Mucosa of gallbladder (tissue), 1 donor: ENCODE measurements at regions not wholly inside any gene's neighbourhood (a gene's known extent, or its start where the extent isn't known, plus 50 kb on each side); places are given as distances from the start of the nearest gene placed in this dataset.
"Not testable (repeated sequence)": the region's sequence is repeated elsewhere in the genome, so short reads cannot be mapped to it uniquely, and the experiment has no call there.

Source experiments
- DNase-seq: peaks from one replicate; pipeline ENCODE4 v3.0.0-alpha.2; 2020; ENCODE audit warnings: low spot score
- donor health status: DM: no; HTN: no; CAD: no.

DNA sequence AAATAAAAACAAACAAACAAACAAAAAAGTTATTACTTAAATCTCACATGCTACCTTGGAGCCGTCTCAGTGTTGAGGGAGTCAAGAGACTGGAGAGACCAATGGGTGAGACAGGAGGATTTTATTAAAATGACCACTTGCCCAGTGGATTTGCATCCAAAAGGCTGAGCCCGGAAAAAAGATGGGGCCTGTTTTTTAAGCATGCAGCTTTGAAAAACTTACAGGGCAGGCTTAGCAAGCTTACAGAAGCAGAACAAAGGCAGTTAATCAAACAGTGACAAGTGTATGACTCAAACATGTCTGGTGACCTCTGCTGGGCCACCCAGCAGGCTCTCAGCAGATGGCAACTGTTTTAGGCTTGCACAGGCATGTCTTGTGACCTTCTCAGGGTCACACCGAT is 82.5 kb downstream of the POTEH start:
- DNase-seq: not testable (repeated sequence)

DNA sequence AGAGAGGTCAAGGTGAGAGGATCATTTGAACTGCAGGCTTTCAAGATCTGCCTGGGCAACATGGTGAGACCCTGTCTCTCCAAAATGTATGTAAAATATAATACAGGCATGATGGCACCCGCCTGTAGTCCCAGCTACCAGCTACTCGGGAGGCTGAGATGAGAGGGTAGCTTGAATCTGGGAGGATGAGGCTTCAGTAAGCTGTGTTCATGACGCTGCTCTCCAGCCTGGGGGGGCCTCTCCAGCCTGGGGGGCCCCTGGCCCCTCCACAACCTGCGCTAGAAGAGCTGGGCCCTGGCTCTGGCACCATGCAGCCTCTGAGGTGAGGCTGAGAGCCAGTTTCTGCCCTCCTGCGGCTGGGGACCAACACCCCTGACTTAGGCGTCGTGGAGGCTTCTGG is 85.3 kb downstream of the POTEH start:
- not testable (repeated sequence) for DNase-seq

DNA sequence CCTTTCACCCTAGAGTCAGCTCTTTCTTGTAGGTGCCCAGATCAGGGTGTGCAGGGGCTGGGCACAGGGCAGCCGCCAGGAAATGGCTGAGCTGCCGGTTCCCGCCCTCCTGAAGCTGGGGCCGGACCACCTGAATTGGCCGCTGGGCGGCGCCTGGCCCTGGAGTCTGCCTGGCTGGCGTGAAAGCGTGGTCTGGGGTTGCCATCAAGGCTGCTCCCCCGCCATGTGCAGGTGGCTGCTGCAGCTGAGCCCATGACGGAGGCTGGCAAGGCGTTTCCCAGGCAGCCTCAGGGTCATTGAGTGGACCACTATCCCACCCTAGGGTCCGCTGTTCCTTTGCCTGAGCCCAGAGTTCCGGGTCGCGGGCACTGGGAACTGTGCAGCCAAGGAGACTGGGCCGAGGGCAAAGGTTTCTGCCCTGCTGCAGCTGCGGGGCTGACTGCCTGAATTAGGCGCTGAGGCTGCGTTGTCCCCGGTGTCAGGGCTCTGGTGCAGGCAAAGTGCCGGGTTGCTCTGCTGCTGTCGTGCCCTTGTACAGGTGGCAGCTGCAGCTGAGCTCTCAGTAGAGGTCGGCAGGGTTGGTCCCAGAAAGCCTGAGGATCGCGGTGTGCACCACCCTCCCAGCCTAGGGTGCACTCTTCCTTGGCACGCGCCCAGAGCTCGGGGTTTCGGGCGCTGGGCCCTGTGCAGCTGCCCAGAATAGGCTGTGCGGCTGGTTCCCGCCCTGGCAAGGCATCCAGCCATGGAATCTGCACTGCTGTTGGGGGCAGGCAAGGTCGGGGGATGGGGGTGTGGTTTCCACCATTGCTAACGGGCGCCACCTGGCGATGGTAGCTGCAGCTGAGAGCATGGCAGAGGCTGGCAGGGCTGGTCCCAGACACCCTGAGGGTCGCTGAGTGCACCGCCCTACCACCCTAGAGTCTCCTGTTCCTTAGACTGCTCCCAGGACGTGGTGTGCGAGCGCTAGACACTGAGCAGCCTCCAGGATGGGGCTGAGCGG is 86.1 kb downstream of the POTEH start:
- DNase-seq: not testable (repeated sequence)

DNA sequence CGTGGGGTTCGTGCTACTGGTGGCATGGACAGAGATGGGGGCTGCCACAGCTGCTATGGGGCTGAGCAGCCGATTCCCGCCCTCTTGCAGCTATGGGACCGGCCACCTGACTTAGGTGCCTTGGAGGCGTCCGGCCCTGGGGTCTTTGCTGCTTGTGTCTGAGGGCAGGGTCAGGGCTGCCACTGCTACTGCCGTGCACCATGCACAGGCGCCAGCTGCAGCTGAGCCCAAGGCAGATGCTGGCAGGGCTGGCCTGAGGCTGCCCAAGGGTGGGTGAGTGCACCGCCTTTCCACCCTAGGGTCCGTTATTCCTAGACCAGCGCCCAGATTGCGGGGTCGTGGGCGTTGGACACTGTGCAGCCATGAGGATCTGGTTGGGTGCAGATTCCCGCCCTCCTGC is 86.9 kb downstream of the POTEH start:
- not testable (repeated sequence) for DNase-seq

DNA sequence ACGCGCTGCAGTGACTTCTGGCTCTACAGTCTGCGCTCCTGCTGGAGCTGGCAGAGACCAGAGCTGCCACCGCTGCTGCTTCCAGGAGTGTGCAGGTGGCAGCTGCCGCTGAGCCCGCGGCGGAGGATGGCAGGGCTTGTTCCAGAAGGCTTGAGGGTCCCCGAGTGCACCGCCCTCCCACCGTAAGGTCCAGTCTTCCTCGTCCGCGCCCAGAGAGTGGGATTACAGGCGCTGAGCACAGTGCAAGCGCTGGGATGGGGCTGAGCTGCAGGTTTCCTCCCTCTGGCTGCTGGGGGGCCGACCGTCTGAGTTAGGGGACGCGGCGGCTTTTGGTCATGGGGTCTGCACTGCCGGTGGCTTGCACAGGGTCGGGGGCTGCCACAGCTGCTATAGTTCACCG is 87.3 kb downstream of the POTEH start:
- not testable (repeated sequence) for DNase-seq

DNA sequence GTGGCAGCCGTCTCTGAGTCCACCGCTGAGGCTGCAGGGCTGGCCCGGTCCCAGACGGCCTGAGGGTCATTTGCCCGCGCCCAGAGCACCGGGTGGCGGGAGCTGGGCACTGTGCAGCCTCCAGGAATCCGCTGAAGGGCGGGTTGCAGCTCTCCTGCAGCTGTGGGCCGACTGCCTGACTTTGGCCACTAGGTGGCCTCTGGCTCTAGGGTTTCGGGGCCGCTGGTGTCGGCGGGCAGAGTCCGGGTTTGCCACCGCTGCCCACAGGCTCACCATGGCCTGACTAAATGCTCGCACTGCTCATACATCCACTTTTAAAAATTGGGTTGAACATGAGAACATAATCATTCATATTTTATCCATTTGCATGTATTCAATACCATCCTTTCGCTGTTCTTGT is 87.7 kb downstream of the POTEH start:
- DNase-seq: not testable (repeated sequence)

DNA sequence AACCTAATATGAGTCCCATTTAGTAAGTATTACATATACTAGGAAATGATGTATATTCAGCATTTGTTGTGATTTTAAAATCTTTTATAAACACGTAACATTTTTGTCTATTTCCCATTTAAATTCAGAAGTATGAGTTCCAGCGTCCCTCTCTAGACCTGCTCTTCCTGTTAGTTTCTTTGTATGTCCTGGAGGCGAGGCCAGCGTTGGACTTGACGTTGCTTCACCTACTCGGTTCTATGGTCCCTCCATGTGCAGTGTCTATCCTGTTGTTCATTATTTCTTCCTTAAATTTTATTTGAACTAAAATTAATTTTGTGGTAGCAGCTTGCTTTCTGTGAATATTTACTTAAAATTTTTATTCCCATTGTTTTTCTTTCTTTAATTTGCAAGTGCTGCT is 88.5 kb downstream of the POTEH start:
- DNase-seq: not testable (repeated sequence)

DNA sequence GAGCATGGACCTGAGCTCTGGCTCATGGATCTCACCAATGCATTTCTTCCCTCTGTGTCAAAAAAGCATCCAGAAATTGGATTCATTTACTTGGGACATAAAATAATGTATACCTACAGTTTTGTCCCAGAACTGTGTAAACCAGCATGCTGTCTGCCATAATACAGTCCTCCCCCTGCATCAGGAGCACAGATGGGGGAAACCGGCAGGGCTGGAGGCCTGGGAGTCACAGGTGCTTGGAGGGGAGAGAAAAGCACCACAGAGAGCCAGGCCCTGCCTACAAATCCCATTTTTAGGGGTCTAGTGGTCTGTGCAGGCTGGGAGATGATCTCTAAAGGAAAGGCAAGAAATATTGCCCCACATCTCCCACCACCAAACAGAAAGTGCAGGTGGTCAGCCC is 91.8 kb downstream of the POTEH start:
- DNase-seq: not testable (repeated sequence)

DNA sequence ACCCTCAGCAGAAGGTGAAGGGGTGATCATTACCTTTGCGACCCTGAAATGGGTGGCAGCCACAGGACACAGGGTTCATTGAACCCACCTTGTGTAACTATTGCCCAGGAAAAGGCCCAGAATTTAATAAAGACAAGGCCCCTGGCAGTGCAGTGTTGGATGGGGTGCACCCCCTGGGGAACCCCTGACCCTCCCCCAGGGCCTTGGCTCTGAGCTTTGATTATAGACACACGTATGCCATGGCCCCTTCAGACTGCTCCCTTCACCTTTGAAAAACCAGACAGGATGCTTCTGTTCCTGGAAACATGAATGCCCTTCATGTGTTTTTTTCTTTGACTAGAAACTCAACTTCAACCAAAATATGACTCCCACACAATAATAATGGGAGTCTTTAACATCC is 93.1 kb downstream of the POTEH start:
- DNase-seq: not testable (repeated sequence)

DNA sequence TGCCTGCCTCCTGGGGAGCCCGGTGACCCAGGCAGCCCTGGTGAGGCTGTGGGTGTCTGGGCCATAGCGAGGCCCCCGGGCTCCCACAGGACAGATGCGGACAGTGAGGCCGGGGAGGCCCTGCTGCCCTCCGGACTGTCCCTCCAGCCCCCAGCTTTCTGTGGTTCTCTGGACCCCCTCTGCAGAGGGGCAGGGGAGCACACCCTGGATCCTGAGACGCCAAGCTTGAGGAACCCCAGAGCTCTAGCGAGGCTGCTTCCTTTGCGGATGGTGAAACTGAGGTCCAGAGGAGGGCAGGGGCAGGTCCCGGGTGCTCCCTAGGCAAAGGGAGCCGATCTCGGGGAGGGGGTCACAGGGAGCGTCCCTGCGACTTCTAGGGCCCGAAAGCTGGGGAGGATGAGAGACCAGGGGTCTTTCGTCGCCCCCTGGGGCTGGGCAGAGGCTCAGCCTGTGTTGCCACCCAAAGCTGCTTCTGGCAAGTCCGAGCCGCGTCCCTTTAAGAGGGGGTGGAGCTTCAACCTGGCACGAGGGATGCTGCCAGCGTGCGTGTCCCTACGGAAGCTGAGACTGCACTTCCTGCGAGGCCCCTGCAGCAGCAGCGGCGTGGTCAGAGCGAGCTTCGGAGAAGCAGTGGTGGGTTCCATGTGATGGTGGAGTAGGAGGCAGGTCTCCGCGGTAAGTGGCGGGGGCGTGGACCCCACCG is 94.7 kb downstream of the POTEH start:
- not testable (repeated sequence) for DNase-seq

DNA sequence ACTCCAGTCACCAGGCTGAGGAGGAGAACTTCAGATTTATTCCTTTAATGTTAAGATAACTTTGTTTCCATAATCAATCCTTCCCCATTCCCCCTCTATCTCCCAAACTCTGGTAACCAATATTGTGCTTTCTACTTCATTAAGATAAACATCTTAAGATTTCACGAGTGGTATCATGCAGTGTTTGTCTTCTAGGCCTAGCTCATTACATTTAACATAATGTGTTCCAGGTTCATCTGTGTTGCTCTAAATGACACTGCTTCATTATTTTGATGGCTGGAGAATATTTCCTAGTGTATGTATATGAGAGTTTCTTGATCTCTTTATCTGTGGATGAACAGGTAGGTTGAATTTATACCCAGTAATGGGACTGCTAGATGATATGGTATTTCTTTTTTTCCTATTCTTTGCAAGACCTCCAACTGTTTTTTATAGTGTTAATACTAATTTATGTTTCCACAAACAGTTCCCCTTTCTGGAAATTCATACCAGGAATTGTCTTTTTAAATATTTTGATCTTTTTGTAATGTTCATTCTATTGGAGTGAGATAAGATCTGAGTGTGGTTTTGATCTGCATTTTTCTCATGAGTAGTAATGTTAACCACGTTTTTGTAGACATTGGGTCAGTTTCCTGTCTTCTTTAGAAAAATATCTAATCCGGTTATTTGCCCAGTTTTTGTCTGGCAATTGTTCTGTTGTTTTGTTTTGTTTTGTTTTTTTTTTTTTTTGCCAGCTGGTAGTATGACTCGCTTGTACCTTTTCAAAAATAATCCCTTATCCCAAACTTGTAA is 97.3 kb downstream of the POTEH start:
- not testable (repeated sequence) for DNase-seq

DNA sequence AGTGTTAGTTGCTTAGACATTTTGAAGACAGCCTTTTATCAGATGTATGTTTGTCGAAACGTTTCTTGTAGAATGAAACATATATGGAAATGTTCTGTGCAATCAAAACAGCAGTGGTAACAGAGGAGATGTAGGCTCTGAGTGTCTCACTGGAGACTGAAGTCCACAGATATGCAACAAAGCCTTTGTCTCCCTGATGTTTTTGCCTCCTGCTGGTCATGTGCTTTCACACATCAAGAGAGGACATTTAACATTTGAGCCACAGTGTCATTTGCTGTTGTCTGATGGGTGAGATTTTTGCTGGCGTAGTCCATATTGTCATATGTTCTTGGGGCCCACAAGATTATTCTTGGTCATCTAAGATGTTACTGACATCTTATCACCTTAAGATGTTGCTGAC is 101.7 kb downstream of the POTEH start:
- not testable (repeated sequence) for DNase-seq

DNA sequence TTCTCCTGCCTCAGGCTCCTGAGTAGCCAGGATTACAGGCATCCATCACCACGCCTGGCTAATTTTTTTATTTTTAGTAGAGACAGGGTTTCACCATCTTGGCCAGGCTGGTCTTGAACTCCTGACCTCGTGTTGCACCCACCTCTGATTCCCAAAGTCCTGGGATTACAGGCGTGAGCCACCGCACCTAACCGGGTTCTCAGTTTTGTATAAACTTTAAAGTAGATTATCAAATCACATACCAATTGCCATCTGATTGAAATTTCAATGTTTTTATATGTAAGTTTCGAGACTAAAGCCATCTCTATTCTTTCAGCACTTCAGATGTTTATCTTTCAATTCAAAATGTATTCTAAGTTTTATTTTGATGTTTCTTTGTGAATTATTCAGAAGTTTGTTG is 110.1 kb downstream of the POTEH start:
- not testable (repeated sequence) for DNase-seq

DNA sequence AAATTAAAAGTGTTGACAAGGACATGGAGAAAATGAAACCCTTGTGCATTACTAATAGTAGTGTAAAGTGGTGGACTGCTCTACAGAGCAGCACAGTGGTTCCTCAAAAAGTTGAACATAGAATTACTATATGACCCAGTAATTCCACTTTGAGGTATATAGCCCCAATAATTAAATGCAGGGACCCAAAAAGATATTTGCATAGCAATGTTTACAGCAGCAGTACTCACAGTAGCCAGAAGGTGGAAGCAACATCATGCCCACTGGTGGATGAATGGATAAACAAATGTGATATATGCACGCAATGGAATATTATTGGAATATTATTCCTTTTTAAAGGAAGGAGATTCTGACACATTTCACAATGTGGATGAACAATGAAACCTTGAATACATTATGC is 121.3 kb downstream of the POTEH start:
- DNase-seq: not testable (repeated sequence)

DNA sequence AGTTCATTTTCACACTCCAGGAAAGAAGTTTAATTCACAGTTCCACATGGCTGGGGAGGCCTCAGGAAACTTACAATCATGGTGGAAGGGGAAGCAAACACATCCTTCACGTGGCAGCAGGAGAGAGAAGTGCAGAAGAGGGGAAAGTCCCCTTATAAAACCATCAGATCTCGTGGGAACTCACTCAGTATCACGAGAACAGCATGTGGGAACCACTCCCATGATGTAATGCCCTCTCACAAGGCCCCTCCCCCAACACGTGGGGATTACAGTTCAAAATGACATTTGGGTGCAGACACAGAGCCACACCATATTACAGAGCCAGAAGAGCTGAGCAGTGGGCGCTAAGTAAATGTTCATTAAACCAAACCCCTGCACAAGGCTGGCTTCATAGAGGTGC is 126.0 kb downstream of the POTEH start:
- not testable (repeated sequence) for DNase-seq

DNA sequence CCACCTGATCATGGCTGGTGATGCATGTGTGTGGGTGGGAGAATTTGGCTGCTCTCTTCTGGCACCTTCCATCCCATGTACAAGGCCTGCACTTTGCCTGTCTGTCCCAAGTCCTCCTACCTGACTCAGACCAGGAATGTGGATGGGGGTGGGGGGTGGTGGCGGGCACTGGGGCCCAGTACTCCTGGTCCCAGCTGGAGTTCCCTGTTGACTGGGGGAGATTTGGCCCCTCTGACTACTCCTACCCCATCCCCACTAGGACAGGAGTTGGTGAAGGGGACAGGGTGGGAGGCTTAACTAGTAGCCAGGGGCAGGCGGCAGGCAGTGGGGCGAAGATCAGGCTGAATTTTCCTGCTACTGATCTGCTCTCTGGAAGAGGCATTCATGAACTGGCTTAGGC is 126.6 kb downstream of the POTEH start:
- DNase-seq: not testable (repeated sequence)

DNA sequence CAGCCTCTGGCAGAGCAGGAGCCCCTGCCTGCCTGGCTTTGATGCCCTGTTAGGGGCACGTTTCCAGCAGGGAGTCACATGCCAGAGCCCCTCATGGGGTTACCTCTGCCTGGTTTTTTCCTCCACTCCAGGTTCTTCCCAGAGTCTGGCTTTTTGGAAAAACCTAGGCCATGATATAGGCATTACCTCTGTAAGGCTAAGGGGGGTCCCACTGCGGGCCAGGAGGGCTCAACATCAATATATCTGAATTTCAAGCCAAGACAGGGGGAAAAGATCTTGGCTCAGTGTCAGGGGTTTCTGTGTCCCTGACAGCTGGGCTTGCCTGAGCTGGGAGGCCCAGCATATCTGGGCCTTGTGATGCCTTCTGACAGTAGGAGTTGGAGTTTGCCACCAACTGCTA is 127.4 kb downstream of the POTEH start:
- not testable (repeated sequence) for DNase-seq

DNA sequence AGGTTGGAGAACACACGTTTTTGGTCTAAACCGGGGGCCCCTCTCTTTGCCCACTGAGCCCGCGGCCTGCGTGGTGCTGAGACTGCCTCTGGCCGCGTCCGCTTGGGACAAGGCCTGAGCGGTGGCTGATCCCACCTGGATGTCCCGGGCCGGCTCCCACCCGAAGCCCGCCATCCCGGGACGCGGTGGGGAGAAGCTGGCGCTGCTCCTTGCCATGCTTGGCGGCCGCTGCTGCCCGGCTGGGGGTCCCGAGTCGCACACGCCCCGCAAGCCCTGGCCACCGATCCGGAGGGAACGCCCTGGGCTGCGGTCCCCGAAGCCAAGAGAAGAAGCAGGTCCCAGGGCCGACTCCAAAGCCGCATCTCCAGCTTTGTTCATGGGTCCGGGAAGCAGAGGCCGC is 130.1 kb downstream of the POTEH start:
- not testable (repeated sequence) for DNase-seq

DNA sequence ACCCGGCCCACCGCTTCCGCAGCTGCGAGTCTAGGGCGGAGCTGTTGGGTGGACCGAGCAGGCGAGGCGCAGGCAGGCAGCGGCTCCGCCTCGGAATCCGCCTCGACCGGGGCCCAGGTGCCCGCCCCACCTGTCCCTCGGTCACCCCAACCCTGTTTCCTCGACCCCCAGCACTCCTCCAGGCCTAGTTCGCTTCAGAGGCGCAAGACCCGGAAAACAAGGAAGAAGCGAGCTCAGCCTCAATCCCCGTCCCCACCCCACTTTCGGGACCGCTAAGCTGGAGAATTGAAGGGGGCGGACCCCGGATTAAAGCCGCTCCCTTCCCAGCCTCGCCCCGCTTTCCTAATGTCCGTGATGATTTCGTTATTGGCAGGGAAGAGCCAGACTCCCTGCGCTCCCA is 131.3 kb downstream of the POTEH start:
- DNase-seq: not testable (repeated sequence)

DNA sequence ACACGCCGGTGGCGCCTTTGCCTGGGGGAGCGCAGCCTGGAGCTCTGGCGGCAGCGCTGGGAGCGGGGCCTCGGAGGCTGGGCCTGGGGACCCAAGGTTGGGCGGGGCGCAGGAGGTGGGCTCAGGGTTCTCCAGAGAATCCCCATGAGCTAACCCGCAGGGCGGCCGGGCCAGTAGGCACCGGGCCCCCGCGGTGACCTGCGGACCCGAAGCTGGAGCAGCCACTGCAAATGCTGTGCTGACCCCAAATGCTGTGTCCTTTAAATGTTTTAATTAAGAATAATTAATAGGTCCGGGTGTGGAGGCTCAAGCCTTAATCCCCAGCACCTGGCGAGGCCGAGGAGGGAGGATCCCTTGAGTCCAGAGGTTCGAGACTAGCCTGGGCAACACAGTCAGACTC is 132.2 kb downstream of the POTEH start:
- not testable (repeated sequence) for DNase-seq

DNA sequence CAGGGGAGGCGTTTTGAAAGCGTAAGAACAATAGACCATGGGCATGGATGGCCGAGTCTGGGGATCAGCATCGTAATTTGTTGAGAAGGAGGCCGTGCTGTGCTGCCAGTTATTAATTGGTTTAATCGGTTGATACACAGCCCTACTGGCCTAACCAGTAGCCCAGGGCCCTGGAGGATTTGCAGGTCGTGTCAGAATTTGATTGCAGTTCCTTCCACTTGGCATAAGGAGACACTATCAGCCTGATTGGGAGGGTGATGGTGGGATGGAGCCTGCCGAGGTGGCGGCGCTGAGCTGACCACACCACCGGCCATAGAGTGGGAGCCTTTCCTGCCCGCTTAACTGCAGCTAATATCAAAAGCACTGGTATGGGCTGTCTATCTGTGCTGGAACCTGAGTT is 133.4 kb downstream of the POTEH start:
- DNase-seq: not testable (repeated sequence)

DNA sequence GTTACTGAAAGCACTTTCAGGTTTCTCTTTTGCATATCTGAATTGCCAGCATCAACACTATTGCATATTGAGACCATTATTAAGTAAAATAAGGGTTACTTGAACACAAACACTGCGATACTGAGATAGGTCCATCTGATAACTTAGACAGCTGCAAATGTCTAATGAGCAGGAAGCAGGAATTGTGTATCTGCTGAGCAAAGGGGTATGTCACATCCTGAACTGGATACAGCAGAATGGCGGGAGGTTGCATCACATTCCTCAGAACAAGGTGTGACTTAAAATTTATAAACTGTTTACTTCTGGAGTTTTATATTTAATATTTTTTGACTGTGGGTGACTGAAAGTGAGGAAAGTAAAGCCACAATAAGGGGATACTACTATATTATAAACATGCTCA is 142.4 kb downstream of the POTEH start:
- not testable (repeated sequence) for DNase-seq
